OCI-LY1 (cell line): ENCODE measurements at regions not wholly inside any gene's neighbourhood (a gene's known extent, or its start where the extent isn't known, plus 50 kb on each side); places are given as distances from the start of the nearest gene placed in this dataset.

Experiments
- H2AFZ ChIP-seq: fragments of 200-600 bp; sonication (generic), shearing (Covaris generic); 2 replicates; pipeline ENCODE4 v1.6.0; 2014; ENCODE audit warnings: antibody characterized with exemption, mild to moderate bottlenecking, low read length
- H3F3A ChIP-seq: fragments of 200-600 bp; sonication (generic), shearing (Covaris generic); 2 replicates; pipeline ENCODE4 v1.6.0; 2014; ENCODE audit warnings: mild to moderate bottlenecking, antibody characterized with exemption, low read length, moderate library complexity; ENCODE audit not compliant: insufficient read depth
- H3K27ac ChIP-seq: fragments of 200-600 bp; sonication (generic); 2 replicates; pipeline ENCODE4 v1.5.1; 2014; ENCODE audit warnings: low read length, mixed run types, mild to moderate bottlenecking, low read depth; ENCODE audit not compliant: poor library complexity, severe bottlenecking
- H3K27me3 ChIP-seq: fragments of 200-600 bp; sonication (generic); 2 replicates; pipeline ENCODE4 v1.6.0; 2014; ENCODE audit warnings: antibody characterized with exemption, mild to moderate bottlenecking, low read length, moderate library complexity; ENCODE audit not compliant: insufficient read depth
- H3K36me3 ChIP-seq: fragments of 200-600 bp; sonication (generic); 2 replicates; pipeline ENCODE4 v1.6.1; 2014; ENCODE audit warnings: mild to moderate bottlenecking, antibody characterized with exemption, low read length, moderate library complexity, mixed read lengths; ENCODE audit not compliant: insufficient read depth
- H3K4me1 ChIP-seq: fragments of 200-600 bp; sonication (generic); 2 replicates; pipeline ENCODE4 v1.5.1; 2014; ENCODE audit warnings: mild to moderate bottlenecking, low read length, moderate library complexity; ENCODE audit not compliant: insufficient read depth, severe bottlenecking
- H3K4me2 ChIP-seq: fragments of 200-600 bp; sonication (generic), shearing (Covaris generic); 2 replicates; pipeline ENCODE4 v1.6.1; 2014; ENCODE audit warnings: low read length
- H3K4me3 ChIP-seq: fragments of 200-600 bp; sonication (generic); 2 replicates; pipeline ENCODE4 v1.5.1; 2014; ENCODE audit warnings: low read length, low read depth, mild to moderate bottlenecking, mixed read lengths; ENCODE audit not compliant: poor library complexity, severe bottlenecking
- H3K79me2 ChIP-seq: fragments of 200-600 bp; shearing (Covaris generic); 2 replicates; pipeline ENCODE4 v1.6.1; 2016; ENCODE audit warnings: mixed run types, low read length, mixed read lengths; ENCODE audit not compliant: insufficient read depth
- H3K9ac ChIP-seq: fragments of 200-600 bp; sonication (generic), shearing (Covaris generic); 2 replicates; pipeline ENCODE4 v1.6.1; 2014; ENCODE audit warnings: mild to moderate bottlenecking, low read length, mixed read lengths
- H3K9me2 ChIP-seq: fragments of 200-600 bp; sonication (generic), shearing (Covaris generic); 2 replicates; pipeline ENCODE4 v1.6.1; 2014; ENCODE audit warnings: low read depth, mild to moderate bottlenecking, low read length, mixed read lengths
- H3K9me3 ChIP-seq: fragments of 200-600 bp; shearing (Covaris generic); 2 replicates; pipeline ENCODE4 v1.6.1; 2014; ENCODE audit warnings: low read length, mixed read lengths
- H4K20me1 ChIP-seq: fragments of 200-600 bp; sonication (generic), shearing (Covaris generic); 2 replicates; pipeline ENCODE4 v1.6.0; 2016; ENCODE audit warnings: mild to moderate bottlenecking, low read length; ENCODE audit not compliant: insufficient read depth
- EZH2 ChIP-seq: fragments of 200-600 bp; sonication (generic), shearing (Covaris generic); IDR thresholded peaks from 2 replicates; pipeline ENCODE4 v1.8.0; 2017; ENCODE audit warnings: borderline replicate concordance, mixed run types, mild to moderate bottlenecking, antibody characterized with exemption, low read length, moderate library complexity, mixed read lengths
- TF ChIP-seq, protein P1 (sequence below): fragments of 200-600 bp; sonication (generic), shearing (Covaris generic); IDR thresholded peaks from 2 replicates; pipeline ENCODE4 v1.5.1; 2017; ENCODE audit warnings: mild to moderate bottlenecking, antibody characterized with exemption, low read length, moderate library complexity, mixed read lengths

DNA sequence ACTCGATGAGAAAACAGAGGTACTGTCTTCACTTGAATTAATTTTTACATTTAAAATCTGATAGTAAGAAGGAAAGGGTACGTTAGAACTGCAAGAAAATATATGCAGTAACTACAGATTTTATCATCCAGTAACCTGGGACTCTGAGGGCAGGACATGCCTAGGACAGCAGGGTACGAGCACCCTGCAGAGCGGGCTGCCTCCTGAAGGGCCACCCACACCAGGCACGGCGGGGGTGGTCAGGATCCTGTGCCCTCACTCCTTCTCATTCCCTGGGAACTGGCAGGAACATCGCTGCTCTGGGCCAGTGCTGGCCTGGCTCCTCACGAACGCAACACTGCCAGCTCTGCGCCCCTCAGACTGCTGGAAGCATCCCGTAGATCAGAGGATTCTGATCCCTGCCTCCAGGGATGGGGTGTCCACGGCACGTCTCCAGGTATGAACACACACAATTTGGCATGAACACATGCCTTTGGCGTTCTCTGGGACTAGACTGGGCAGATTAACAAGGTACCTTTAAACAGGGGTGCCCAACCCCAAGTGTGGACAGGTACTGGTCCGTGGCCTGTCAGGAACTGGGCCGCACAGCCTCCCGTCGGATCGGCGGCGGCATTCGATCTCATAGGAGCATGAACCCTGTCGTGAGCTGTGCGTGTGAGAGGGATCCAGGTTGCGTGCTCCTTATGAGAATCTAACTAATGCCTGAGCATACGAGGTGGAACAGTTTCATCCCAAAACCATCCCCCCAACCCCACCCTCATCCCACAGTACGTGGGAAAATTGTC lies 99.3 kb upstream of the FAM20C start:
- H3K4me1 ChIP-seq = no peaks in the 10 kb centered on the region
- no peak overlapping the region for H2AFZ ChIP-seq
- no peaks in the 10 kb centered on the region for H4K20me1 ChIP-seq
- TF ChIP-seq, protein P1, sequence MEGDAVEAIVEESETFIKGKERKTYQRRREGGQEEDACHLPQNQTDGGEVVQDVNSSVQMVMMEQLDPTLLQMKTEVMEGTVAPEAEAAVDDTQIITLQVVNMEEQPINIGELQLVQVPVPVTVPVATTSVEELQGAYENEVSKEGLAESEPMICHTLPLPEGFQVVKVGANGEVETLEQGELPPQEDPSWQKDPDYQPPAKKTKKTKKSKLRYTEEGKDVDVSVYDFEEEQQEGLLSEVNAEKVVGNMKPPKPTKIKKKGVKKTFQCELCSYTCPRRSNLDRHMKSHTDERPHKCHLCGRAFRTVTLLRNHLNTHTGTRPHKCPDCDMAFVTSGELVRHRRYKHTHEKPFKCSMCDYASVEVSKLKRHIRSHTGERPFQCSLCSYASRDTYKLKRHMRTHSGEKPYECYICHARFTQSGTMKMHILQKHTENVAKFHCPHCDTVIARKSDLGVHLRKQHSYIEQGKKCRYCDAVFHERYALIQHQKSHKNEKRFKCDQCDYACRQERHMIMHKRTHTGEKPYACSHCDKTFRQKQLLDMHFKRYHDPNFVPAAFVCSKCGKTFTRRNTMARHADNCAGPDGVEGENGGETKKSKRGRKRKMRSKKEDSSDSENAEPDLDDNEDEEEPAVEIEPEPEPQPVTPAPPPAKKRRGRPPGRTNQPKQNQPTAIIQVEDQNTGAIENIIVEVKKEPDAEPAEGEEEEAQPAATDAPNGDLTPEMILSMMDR = no peak
- no peak for TF ChIP-seq EZH2
- H3K27ac ChIP-seq = no peak overlapping the region
- H3K4me3 ChIP-seq = no peak overlapping the region
- H3K27me3 ChIP-seq = no peaks in the 10 kb centered on the region
- H3K36me3 ChIP-seq = no peaks in the 10 kb centered on the region
- H3F3A ChIP-seq = no peaks in the 10 kb centered on the region
- H3K9me3 ChIP-seq = no peaks in the 10 kb centered on the region
- no peaks in the 10 kb centered on the region for H3K79me2 ChIP-seq
- H3K9me2 ChIP-seq = no peaks in the 10 kb centered on the region
- H3K4me2 ChIP-seq = no peak overlapping the region
- no peak overlapping the region for H3K9ac ChIP-seq

DNA sequence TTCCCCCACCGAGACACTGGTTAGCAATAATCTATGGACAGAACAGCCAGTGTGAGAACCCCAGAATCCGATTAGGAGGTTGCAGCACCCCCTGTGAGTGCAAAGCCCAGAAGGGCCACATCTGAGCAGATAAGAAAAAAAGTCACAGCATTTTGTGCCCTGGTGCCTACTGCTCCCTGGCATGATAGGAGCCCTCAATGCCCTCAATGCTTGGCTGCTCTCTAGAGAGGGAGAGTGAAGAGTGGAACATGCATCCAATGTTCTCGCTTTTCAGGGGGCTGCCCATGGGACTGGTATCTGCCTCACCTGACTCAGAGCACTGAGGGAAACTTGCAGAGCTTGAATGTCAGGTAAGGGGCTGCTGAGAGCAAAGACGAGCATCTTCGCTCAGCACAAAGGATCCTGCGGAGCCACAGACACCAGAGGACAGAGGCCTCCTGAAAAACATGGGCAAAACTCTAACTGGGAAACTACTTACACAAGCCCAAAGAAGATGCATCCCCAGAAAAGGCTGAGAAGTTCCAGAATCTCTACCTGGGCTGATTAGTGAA lies 98.0 kb upstream of the FAM20C start:
- Histone ChIP-seq H3K9ac (no peak overlapping the region), H2AFZ (no peak overlapping the region), H3K4me3 (no peak overlapping the region), H3K36me3 (no peaks in the 10 kb centered on the region), H3K9me2 (no peaks in the 10 kb centered on the region), H3K27ac (no peak overlapping the region), H3K79me2 (no peaks in the 10 kb centered on the region), H3K4me1 (no peaks in the 10 kb centered on the region), H3K4me2 (no peak overlapping the region), H3K27me3 (no peaks in the 10 kb centered on the region), H4K20me1 (no peaks in the 10 kb centered on the region), H3K9me3 (no peaks in the 10 kb centered on the region), H3F3A (no peaks in the 10 kb centered on the region)
- TF ChIP-seq EZH2 = no peak
- TF ChIP-seq, protein P1 = no peak

DNA sequence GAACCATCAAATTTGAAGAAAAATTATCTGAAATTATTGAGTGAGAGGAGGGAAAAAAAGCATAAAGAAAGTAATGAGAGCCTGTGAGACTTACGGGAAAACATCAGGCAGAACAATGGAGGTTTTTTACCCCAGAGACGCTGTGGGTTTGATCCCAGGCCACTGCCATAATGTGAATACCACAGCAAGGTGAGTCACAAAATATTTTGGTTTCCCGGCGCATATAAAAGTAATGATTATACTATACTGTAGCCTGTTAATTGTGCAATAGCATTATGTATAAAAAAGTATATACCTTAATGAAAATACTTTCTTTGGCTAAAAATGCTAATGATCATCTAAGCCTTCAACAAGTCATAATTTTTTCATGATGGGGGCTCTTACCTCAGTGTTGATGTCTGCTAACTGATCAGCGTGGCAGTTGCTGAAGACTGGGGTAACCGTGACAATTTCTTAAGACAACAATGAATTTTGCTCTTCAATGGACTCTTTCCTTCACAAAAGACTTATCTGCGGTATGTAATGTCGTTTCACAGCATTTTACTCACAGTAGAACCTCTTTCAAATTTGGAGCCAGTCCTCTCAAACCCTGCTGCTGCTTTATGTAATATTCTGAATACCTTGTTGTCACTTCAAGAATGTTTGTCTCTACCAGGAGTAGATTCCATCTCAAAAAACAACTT lies 97.0 kb upstream of the FAM20C start:
- no peak overlapping the region for H2AFZ ChIP-seq
- H3K9me2 ChIP-seq = no peaks in the 10 kb centered on the region
- no peaks in the 10 kb centered on the region for H3K9me3 ChIP-seq
- H4K20me1 ChIP-seq = no peaks in the 10 kb centered on the region
- H3K4me1 ChIP-seq = no peaks in the 10 kb centered on the region
- H3F3A ChIP-seq = no peaks in the 10 kb centered on the region
- H3K36me3 ChIP-seq = no peaks in the 10 kb centered on the region
- no peak overlapping the region for H3K4me2 ChIP-seq
- H3K27ac ChIP-seq = no peak overlapping the region
- H3K79me2 ChIP-seq = no peaks in the 10 kb centered on the region
- no peak overlapping the region for H3K4me3 ChIP-seq
- no peak overlapping the region for H3K9ac ChIP-seq
- no peak for TF ChIP-seq EZH2
- TF ChIP-seq, protein P1 = no peak
- no peaks in the 10 kb centered on the region for H3K27me3 ChIP-seq
